Eye (tissue), 1 donor: ENCODE measurements at regions not wholly inside any gene's neighbourhood (a gene's known extent, or its start where the extent isn't known, plus 50 kb on each side); places are given as distances from the start of the nearest gene placed in this dataset.
"Not testable (repeated sequence)": the region's sequence is repeated elsewhere in the genome, so short reads cannot be mapped to it uniquely, and the experiment has no call there.

ENCODE experiments used
- DNase-seq: peaks from one replicate; pipeline ENCODE4 v3.0.0-alpha.2; 2015

GRCh38 chr20:22058746-22059145 lies 353.3 kb downstream of the PAX1 start:
- DNase-seq: no peak

- DNase-seq: no peak
These were observed 350.5 kb downstream of the PAX1 start for GRCh38 chr20:22055981-22056380.

GRCh38 chr20:22052025-22052650 lies 346.7 kb downstream of the PAX1 start:
- no peak for DNase-seq

- not testable (repeated sequence) for DNase-seq
These were observed 340.6 kb downstream of the PAX1 start for GRCh38 chr20:22045956-22046507.

DNA sequence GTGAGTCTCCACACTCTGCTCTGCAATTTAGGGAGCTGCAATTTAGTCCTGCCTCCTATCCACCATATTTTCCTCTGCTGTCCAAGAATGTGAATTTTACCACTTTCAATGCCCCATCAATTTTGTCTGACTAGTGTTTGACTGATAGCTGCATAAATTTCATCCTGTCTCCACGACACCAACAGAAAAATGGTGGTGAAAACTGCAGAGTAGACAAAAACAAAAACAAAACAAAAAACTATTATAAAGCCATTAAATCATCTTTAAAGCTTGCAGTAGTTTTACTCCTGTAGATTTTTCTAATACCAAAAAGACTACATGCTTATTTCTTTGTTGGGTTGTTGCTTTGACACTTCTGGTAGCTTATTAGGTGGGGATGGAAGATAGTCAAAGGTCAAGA lies 322.0 kb downstream of the PAX1 start:
- DNase-seq: no peak

DNA sequence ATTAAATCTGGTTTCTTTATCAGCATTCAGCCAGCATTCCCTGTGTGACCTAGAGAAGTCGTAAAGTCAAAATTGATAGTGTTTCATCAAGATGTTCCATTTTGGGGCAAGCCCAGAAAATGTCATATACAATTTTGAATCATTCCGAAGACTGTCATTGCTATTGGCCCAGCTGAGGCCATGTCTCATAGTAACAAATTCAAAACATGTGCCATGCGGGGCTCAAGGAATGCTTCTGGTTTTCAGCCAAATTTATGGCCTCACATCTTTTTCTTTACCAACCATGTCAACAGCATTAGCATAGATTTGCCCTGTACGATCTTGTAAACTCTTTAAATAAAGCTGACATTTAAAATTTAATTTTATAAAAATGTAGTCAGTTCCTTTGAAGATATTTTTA lies 314.7 kb downstream of the PAX1 start:
- DNase-seq: peak; percentile 63

- DNase-seq: peak; percentile 21
These were observed 303.0 kb downstream of the PAX1 start for GRCh38 chr20:22008456-22008855.

DNA sequence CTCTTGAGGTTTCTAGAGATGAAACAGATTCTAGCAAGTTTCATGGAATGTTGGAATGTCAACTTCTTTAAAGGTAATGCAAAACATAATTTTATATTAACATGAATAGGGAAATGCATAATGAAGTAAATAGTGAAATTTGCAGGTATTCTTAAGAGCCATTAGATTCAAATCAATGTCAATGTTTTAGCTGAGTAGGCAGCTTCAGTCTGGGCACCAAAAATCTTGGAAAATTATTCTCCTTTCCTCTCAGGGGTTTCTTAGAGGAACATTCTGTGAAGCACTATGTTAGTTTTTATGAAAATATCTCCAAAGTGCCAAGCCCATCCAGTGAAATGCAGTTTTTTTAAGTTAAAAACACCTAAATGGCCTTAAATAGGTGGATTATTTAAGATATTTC lies 300.8 kb downstream of the PAX1 start:
- DNase-seq: no peak

DNA sequence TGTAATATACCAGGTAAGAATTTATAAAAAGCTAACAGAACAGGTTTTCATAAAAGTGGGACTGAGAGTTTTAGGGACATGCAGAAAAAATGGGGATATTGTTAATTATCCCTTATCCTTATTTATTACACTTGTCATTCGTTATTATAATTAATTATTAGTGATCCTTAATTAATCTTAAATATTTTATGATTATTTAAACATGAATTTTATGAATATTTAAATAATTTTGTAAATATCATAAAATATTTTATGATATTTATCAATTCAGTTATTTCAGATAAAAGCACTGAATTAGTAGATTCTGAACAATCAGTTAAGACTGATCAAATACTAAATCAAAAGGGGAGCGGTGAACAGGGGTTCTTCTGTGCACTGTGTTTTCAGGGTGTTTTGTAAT lies 300.1 kb downstream of the PAX1 start:
- DNase-seq: no peak

DNA sequence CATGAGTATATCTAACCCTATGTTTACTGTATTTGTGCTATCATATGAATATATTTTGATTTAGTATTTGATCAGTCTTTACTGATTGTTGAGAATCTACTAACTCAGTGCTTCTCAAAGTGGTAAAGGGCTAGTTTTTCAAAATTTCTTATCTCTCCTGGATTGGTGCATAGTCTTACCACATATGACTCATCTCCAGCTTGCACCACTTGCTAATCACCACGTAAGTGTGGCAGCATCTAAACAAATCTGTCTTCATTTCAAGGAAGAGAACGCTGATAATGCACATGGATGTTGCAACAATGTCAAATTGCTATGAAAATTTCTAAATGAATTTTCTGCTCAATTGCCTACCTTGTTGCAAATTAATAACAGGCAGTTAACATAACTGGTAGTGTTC lies 299.5 kb downstream of the PAX1 start:
- no peak for DNase-seq

DNA sequence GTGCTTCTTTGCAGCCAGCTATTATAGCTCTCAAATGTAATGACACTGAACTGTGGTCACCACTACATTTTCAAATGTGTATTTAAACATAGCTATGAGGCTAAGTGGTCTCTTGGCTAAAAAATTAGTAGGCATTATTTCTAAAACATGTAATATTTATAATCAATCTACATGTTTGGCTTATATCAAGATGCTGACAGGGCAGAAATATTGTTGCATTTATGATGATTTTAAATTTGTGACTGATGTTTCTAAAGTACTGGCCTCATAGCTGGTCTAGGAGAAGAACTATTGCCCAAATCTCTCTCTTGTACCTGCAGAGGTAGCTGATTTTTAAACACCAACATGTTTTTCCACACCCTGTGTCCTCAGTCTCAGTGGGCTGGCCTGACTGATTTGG lies 298.2 kb downstream of the PAX1 start:
- no peak for DNase-seq

- DNase-seq: no peak
These were observed 296.4 kb downstream of the PAX1 start for GRCh38 chr20:22001886-22002285.

DNA sequence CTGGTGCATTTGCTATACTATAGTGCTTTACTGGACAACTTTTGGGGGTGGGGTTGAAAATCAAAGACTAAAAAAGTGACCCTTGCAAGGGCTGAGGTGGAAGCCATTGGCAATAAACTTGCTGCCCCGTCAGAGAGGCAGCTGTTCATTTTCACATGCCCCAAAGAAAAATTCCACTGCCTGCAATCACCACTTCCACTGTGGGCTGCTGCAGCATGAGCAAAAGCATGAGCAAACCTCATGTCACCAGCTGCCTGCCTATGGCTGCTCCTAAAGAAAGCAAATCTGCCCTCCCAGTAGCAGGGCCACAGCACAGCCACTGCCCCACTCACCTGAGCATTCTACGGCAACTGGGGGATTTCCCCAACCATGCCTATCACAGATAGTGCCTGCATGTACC lies 290.0 kb downstream of the PAX1 start:
- no peak for DNase-seq

DNA sequence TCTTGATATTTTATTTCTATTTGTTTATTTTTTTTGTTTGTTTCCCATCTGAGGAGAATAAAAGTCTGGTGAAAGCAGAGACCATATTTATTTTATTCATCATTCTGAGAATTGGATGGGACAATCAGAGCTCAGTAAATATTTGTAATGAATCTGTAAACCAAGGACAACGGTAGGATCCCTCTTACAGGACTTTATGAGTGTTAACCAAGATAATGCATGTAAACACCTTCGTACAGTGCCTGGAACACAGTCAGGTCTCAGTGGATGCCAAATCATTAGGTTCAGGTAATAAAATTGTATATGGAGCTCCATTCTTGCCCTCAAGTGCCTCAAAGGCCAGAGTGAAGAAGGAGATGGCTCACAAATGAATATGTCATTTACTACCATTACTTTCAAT lies 288.7 kb downstream of the PAX1 start:
- no peak for DNase-seq

DNA sequence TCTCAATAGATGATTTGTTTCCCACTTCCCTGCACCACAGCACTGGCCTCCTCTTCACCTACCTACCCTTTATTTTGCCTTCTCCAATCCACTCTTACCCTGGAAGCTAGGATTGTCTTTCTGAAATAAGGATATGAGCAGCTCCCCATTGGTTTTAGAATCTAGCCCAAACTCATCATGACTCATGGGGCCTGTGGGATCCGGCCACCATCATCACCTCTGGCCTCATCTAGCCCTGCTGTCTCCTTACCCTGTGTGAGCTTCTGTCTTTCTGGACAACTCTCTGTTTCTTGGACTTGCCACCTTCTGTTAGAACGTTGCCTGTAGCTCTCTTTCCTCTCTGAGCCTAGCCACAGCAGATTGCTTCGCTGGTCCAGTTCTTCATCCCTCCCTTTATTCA lies 277.1 kb downstream of the PAX1 start:
- no peak for DNase-seq

DNA sequence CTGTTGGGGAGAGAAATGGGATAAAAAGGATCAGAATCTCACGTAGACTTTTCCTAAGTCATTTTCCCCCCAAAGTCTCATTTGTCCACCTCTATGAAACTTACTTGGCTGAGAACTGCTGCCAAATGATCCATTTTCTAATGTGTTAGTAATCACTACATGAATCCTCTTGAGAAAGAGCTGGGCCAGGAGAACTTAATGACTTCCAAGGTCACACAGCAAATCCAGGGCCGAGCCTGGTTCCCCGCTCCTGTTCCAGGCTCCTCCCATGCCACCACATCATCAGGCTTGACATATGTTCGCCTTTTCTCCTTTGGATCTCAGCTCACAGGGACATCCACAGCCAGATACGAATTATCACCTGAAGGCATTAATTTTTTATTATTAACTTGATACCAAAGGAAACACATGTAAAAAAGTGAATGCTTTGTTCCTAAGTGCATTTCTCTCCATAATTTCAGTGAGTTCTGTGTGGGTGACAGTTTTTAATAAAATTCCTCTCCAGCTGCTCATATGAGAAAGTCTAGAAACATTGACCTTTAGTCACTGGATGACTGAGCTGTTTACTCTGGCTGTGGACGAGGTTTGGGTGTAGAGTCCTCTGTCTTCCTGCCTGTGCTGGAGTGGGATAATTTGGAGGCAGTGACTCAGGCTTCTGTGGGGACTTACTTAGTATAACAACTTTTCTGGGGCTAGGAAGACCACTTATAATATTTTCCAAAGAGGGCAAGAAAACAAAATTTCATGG lies 276.3 kb downstream of the PAX1 start:
- peak; percentile 3 for DNase-seq

- DNase-seq: no peak
These were observed 275.7 kb downstream of the PAX1 start for GRCh38 chr20:21981179-21981578.

GRCh38 chr20:21971436-21971835 lies 266.0 kb downstream of the PAX1 start:
- no peak for DNase-seq

DNA sequence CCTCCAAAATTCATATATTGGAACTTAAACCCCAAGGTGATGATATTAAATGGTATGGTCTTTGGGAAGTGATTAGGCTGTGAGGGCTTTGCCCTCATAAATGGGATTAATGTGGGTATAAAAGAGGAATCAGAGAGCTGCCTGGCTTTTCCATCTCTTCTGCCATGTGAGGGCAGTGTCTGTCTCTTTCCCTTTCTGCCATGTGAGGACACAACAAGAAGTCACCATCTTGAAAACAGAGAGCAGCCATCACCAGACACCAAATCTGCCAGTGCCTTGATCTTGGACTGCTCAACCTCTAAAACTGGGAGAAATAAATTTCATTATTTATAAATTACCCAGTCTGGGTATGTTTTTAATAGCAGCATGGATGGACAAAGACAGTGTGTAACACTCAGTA lies 263.0 kb downstream of the PAX1 start:
- no peak for DNase-seq

DNA sequence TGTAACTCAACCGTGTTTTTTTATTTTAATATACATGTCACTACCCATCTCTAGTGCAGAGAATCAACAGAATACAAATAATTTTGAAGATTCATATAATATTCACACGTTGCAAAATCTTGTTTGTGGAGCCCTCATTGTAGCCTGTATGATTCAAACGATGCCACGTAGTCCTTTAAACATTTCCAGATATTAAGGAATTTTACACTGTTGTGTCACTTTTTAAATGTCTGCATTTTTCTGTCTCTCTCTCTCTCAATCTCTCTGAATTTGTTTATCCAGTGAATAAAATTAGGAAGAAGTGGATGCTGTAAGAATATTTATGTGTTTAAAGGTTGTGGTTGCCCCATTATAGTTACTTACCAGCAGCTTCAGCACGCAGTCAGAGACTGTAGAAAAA lies 262.0 kb downstream of the PAX1 start:
- no peak for DNase-seq

DNA sequence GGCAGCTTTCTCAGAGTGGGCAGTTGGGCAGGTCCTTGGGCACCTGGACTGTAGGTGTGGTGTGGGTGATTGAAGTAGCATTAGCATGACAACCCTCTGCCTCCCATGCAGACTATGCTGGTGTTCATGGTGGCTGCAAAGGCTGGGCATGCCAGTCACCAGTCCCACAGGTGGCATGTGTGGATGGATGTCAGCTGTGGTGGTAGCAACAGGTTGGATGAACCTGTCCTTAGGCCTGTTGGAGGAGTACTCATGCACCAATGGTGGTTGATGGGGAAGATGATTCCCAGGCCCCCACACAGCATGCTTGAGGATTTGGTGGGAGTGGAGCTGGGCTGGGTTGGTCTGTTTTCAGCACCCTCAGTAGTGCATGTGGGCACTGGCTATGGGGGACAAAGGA lies 251.1 kb downstream of the PAX1 start:
- DNase-seq: no peak

DNA sequence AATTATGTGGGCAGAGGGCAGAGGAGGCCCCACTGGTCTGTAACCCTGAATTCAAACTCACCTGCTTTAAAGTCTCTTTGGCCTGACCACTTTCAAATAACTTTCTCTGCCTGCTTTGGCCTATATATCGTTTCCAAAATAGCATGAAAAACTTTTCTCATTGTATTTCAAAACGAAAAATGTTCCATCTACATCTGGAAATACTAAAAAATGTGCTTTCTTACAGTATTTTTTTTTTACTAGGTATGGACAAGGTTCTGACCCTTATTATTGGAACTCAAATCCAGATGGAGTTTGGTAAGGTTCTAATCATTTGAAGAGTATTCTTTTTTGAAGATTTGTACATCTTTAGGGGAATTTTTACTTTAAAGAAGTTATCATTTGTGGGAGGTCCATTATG lies 241.9 kb downstream of the PAX1 start:
- no peak for DNase-seq

DNA sequence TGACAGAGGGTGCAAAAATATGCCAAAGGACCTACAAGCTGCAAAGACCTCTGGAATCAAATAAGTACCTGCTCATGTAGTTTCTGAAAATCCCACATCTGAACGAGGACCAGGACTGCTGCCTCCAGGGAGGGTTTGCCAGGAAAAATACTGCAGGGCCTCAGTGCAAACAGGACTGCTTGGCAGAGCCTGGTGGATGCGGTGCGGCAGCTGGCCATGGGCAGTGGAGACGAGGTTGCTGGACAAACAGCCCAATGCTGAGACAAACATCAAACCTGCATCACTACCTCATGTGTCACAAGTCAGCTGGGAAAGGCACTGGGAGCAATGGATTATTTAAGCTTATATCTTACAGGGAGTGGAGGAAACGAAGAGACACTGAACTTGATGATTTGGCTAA lies 238.8 kb downstream of the PAX1 start:
- no peak for DNase-seq

DNA sequence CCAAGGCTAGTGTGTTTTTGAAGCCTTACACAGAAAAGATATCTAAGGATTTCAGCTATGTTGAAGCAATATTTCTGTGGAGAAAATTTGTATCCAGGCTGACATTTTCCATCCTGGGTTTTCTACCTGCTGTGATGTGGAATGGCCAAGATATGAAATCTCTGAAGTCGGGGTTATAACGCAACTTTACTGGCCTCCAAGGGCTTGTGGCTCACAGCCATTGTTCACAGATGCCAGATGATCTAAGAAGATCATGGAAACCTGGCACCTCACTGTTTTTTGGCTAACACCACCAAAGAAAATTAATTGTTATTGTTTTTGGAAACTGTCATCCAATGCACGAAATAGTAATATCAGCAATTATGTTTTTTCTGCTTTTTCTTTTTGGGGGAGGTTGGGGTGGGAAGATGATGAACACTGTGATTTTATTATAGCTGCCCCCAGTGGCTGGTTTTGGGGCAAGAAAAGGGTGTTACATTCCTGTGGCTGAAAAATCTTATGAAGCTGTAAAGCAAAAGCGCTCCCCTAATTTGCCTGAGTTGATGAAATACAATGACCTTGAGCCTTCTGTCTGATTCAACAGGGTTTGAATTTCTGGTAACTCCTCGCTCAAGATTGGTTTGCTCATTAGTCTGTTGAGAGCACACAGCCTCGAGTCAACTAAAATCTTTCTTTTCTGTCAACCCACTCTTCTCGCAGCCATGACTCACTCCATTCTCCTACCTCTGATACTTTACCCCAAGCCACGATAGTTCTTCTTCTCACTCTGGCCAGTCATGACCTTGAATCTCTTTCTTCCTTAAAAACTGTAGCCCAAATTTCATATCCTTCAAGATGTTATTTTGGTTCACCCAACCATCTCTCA lies 236.7 kb downstream of the PAX1 start:
- no peak for DNase-seq
